ENCODE measurements at regions not wholly inside any gene's neighbourhood (a gene's known extent, or its start where the extent isn't known, plus 50 kb on each side); places are given as distances from the start of the nearest gene placed in this dataset.
"Not testable (repeated sequence)": the region's sequence is repeated elsewhere in the genome, so short reads cannot be mapped to it uniquely, and the experiment has no call there.

DNA sequence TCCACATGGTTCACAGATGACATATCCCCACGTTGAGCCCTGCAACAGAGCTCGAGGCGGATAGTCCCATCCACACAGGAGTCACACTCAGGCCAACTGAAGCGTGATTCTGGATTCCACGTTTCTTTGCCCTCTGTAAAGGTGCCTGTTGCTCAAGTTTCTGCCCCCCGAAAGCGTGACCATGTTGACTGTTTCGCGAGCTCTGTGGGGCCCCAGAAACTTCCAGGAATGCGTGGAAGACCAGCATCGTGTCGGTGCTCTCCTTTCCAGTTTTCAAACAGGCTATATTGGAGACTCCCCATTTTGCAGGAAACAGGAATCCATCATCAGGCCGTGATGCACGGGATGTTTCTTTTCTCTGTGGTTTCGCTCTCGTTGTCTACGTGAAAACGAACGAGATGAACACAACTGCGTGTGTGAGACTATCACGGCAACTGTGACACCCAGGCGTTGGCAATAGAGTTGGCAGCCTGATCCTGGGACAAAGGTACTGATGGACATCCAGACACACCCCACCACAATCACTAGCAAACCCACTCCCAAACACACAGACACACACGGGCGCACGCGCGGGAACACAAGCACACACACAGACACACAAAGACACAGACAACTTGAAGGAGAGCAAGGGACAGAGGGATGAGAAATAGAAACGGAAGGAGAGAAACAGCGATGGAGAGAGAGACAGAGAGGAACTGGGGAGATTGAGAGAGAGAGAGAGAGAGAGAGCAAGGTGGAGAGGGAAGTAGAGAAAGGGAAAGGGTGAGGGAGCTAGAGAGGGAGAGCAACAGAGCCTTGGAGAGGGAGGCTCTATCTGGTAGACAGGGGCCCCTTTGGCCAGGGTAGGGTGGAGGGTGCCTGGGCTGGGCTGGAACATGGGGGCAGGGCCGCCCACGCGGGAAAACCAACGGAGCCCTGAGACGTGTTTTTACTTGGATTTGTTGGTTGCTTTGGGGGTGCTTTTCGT, 1609.3 kb downstream of the SPATA31A7 start:
- DNase-seq, result peak in 1 of 3 donors; percentile 62

GRCh38 chr9:62799851-62800371, 1610.1 kb downstream of the SPATA31A7 start:
- DNase-seq, result peak in 2 of 3 donors; percentile 12 to 72

- DNase-seq, result peak in 2 of 3 donors; percentile 17 to 74
Measured at GRCh38 chr9:62800451-62801371, 1610.9 kb downstream of the SPATA31A7 start.

- peak in 1 of 3 donors; percentile 53 for DNase-seq
Measured at GRCh38 chr9:62801372-62801811, 1611.6 kb downstream of the SPATA31A7 start.

DNA sequence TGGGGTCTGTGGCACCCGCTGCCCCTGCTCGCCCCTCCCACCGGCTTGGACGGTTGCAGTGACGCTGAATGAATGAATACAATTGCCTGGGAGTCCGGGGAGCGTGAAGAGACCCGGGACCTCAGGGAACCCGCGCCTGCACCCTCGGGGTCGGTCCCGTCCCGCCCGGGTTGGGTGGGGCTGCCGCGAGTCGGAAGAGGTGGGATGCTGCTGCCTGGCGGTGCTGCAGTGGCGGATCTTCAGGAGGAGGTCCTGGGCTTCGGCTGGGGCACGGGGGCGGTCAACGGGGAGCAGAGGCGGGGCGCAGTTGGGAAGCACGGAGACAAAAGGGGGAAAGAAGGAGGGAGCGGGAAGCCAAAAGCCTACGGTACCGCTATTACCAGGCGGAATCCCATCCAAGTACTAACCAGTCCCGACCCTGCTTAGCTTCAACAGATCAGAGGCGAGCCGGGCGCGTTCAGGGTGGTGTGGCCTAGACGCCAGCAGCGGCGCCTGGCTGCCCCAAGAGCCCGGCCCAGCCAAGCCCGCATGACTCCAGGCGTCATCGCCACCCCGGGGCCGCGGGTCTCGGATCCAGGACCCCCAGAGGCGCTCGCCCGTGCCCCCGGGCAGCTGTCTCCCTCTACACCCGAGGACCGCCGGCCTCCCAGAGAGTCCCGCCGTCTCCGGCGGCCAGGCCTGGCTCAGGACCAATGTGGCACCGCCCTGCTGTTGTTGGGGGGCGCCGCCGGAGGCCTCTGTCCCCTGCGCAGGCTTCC, 1612.3 kb downstream of the SPATA31A7 start:
- peak; percentile 77 to 93 (median 79) for DNase-seq

DNA sequence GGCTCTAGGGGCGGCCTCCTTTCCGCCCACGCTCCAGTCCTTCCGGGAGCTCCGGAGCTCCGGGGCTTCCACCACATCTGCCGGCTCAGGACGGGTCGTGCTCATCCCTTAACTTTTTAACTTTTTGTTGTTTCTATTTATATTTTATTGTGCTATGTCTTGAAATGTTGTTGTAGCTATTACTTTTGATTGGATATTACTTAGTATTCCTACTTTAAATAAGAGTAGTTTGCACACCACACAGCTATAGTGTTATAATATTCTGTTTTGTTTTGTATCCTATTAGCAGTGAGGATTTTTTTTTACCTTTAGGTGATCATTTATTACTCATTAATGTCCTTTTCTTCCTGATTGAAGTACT, 1612.9 kb downstream of the SPATA31A7 start:
- DNase-seq, result not testable (repeated sequence)

DNA sequence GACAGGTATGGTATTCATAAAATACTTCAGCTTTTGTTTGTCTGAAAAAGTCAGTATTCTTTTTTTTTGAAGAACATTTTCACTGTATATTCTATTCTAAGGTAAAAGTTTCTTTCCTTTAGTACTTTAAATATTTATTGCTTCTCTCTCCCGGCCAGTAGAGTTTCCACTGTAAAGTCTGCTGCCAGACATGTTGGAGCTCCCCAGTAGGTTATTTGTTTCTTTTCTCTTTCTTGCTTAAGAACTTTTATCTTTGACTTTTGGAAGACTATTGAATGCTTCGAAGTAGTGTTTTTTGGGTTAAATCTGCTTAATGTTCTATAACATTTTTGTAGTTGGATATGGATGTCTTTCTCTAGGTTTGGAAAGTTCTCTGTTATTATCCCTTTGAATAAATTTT, 1613.3 kb downstream of the SPATA31A7 start:
- peak in 1 of 3 donors; percentile 31 for DNase-seq

- not testable (repeated sequence) for DNase-seq
Measured at GRCh38 chr9:62804314-62804713, 1614.5 kb downstream of the SPATA31A7 start.

- not testable (repeated sequence) for DNase-seq
Measured at GRCh38 chr9:62807424-62807823, 1617.6 kb downstream of the SPATA31A7 start.

- DNase-seq, result not testable (repeated sequence)
Measured at GRCh38 chr9:62808081-62808480, 1618.2 kb downstream of the SPATA31A7 start.

DNA sequence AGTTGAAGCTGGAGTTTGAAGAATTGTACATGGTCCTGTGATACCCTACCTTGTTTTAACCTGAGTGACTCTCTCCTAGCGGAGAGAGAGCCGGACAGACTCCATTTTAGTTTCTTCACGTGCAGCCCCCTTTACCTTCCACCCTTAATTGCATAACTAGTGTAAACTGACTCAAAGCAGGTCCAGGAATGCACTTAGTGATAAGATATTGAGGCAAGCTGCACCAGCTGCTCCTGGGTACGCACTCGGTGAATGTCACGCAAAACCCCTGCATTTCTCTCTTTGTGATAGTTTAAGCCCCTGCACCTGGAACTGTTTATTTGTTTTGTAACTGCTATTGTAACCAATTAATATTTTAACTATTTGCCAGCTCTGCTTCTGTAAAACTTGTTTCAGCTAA, 1620.5 kb downstream of the SPATA31A7 start:
- DNase-seq, result not testable (repeated sequence)

DNA sequence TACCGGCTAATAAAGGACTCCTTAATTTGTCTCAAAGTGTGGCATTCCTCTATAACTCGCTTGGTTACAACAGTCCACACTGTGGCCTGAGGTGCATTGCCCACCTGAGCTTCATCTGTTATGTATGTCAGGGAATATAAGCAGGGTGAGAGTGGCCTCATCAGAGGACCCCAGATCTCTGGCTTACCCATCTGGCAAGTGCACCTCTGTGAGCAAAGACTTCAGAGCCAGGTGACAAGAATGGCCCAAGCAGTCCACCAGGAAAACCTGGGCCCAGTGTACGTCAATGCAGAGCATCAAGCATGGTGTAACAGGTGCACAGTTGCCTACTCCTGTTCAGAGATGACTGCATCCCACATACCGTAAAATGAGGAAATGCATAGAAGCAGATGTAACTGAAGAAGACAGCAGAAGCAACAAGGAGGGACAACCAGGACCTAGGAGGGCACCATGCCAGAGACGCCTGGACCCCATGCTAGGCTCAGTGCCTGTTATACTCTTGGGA, 1621.0 kb downstream of the SPATA31A7 start:
- DNase-seq, result not testable (repeated sequence)

- DNase-seq, result not testable (repeated sequence)
Measured at GRCh38 chr9:62815436-62815835, 1625.6 kb downstream of the SPATA31A7 start.

- DNase-seq, result not testable (repeated sequence)
Measured at GRCh38 chr9:62816331-62816730, 1626.5 kb downstream of the SPATA31A7 start.

- DNase-seq, result not testable (repeated sequence)
Measured at GRCh38 chr9:62817214-62817613, 1627.4 kb downstream of the SPATA31A7 start.

GRCh38 chr9:62822185-62822584, 1632.3 kb downstream of the SPATA31A7 start:
- DNase-seq, result not testable (repeated sequence)

DNA sequence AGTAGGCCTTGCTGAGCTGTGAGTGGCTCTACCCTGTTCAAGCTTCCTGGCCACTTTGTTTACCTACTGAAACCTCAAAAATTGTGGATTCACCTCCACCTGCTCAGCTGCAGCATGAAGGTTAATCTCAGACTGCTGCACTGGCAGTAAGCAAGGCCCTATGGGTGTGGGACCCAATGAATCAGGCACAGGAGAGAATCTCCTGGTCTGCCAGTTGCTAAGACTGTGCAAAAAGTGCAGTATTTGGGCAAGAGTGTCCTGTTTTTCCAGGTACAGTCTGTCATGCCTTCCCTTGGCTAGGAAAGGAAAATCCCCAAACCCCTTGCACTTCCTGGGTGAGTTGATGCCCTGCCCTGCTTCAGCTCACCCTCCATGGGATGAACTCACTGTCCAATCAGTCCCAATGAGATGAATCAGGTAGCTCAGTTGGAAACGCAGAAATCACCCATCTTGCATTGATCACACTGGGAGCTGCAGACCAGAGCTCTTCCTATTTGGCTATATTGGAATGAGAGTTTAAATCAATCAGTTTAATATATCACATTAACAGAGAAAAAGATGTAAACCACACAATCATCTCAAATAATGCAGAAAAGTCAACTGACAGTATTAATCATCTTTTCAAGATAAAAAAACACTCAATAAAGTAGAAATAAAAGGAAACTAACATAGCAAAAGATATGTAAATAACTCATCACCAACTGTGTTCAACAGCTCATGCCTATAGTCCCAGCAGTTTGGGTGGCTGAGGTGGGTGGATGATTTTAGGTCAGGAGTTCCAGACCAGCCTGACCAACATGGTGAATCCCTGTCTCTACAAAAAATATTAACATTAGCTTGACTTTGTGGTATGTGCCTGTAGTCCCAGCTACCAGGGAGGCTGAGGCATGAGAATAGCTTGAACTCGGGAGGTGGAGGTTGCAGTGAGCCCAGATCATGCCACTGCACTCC, 1638.4 kb downstream of the SPATA31A7 start:
- not testable (repeated sequence) for DNase-seq

GRCh38 chr9:62830829-62831459, 1641.1 kb downstream of the SPATA31A7 start:
- DNase-seq, result not testable (repeated sequence)
